ENCODE measurements at regions not wholly inside any gene's neighbourhood (a gene's known extent, or its start where the extent isn't known, plus 50 kb on each side); places are given as distances from the start of the nearest gene placed in this dataset.
"Not testable (repeated sequence)": the region's sequence is repeated elsewhere in the genome, so short reads cannot be mapped to it uniquely, and the experiment has no call there.

- DNase-seq: no peak
Observed at GRCh38 chr11:33463059-33463458, 205.9 kb downstream of the HIPK3 start.

- DNase-seq: no peak
Observed at GRCh38 chr11:33461369-33462125, 204.4 kb downstream of the HIPK3 start.

GRCh38 chr11:33457948-33458347, 200.8 kb downstream of the HIPK3 start:
- DNase-seq: no peak

- no peak for DNase-seq
Observed at GRCh38 chr11:33455867-33456463, 198.8 kb downstream of the HIPK3 start.

- no peak for DNase-seq
Observed at GRCh38 chr11:33454264-33454663, 197.1 kb downstream of the HIPK3 start.

GRCh38 chr11:33452836-33453624, 195.8 kb downstream of the HIPK3 start:
- DNase-seq: no peak

GRCh38 chr11:33451364-33451763, 194.2 kb downstream of the HIPK3 start:
- no peak for DNase-seq

- DNase-seq: no peak
Observed at GRCh38 chr11:33449798-33450197, 192.6 kb downstream of the HIPK3 start.

GRCh38 chr11:33448461-33449130, 191.4 kb downstream of the HIPK3 start:
- DNase-seq: no peak

GRCh38 chr11:33445761-33446161, 188.6 kb downstream of the HIPK3 start:
- DNase-seq: no peak

- DNase-seq: no peak
Observed at GRCh38 chr11:33444835-33445594, 187.8 kb downstream of the HIPK3 start.

- no peak for DNase-seq
Observed at GRCh38 chr11:33443684-33444083, 186.5 kb downstream of the HIPK3 start.

- DNase-seq: no peak
Observed at GRCh38 chr11:33438301-33438700, 181.1 kb downstream of the HIPK3 start.

- DNase-seq: no peak
Observed at GRCh38 chr11:33437529-33437928, 180.3 kb downstream of the HIPK3 start.

GRCh38 chr11:33435216-33435615, 178.0 kb downstream of the HIPK3 start:
- no peak for DNase-seq

- DNase-seq: no peak
Observed at GRCh38 chr11:33434294-33434693, 177.1 kb downstream of the HIPK3 start.

- not testable (repeated sequence) for DNase-seq
Observed at GRCh38 chr11:33428435-33428834, 171.3 kb downstream of the HIPK3 start.

- no peak for DNase-seq
Observed at GRCh38 chr11:33420959-33421566, 163.9 kb downstream of the HIPK3 start.

- no peak for DNase-seq
Observed at GRCh38 chr11:33419924-33420323, 162.7 kb downstream of the HIPK3 start.

- no peak for DNase-seq
Observed at GRCh38 chr11:33417121-33417520, 159.9 kb downstream of the HIPK3 start.

GRCh38 chr11:33413301-33413700, 156.1 kb downstream of the HIPK3 start:
- DNase-seq: no peak

Data from right lung (tissue), 2 donors.